ENCODE measurements at regions not wholly inside any gene's neighbourhood (a gene's known extent, or its start where the extent isn't known, plus 50 kb on each side); places are given as distances from the start of the nearest gene placed in this dataset.

- no peak for TF ChIP-seq RERE (CRISPR knock-in tag; IDR thresholded peaks at IDR 0.05; ENCODE audit: borderline replicate concordance)
- no peak for TF ChIP-seq SPI1 (IDR thresholded peaks at IDR 0.05; ENCODE audit: borderline replicate concordance, low read depth, low read length)
- no peak for TF ChIP-seq ZNF23 (CRISPR knock-in tag; IDR thresholded peaks at IDR 0.05)
- TF ChIP-seq CHD4 (IDR thresholded peaks at IDR 0.05; ENCODE audit: insufficient read depth, insufficient replicate concordance, low read depth, low read length, poor library complexity, severe bottlenecking): no peak
- no peak for TF ChIP-seq POLR2AphosphoS5 (IDR thresholded peaks at IDR 0.05; ENCODE audit: control insufficient read depth, insufficient read depth, low read depth, low read length)
- TF ChIP-seq ATF4 (CRISPR knock-in tag; IDR thresholded peaks at IDR 0.05): no peak
Measured at GRCh38 chrX:82556588-82556987, 951.5 kb upstream of the POU3F4 start (continued).

All from K562 (cell line).